NCI-H2227 (cell line): ENCODE measurements at regions not wholly inside any gene's neighbourhood (a gene's known extent, or its start where the extent isn't known, plus 50 kb on each side); places are given as distances from the start of the nearest gene placed in this dataset.

ENCODE experiments used
- DNase-seq: peaks from one replicate; lab custom pipeline; 2025; ENCODE audit not compliant: unreplicated experiment; lab: John Stamatoyannopoulos, UW

- DNase-seq = no peak
These were observed 280.8 kb downstream of the CDH10 start for GRCh38 chr5:24363789-24364481.

GRCh38 chr5:24364711-24365110 lies 280.1 kb downstream of the CDH10 start:
- peak; percentile 6 for DNase-seq

- DNase-seq = no peak
These were observed 279.4 kb downstream of the CDH10 start for GRCh38 chr5:24365406-24365805.

- DNase-seq = no peak
These were observed 277.6 kb downstream of the CDH10 start for GRCh38 chr5:24367216-24367615.

GRCh38 chr5:24368115-24368514 lies 276.7 kb downstream of the CDH10 start:
- no peak for DNase-seq

- no peak for DNase-seq
These were observed 268.6 kb downstream of the CDH10 start for GRCh38 chr5:24376210-24376609.

- DNase-seq = no peak
These were observed 268.2 kb downstream of the CDH10 start for GRCh38 chr5:24376616-24377015.

- DNase-seq = no peak
These were observed 262.8 kb downstream of the CDH10 start for GRCh38 chr5:24381861-24382489.

GRCh38 chr5:24385070-24385469 lies 259.7 kb downstream of the CDH10 start:
- DNase-seq = no peak

- DNase-seq = no peak
These were observed 259.2 kb downstream of the CDH10 start for GRCh38 chr5:24385617-24386016.

- no peak for DNase-seq
These were observed 256.3 kb downstream of the CDH10 start for GRCh38 chr5:24388448-24388847.

- DNase-seq = no peak
These were observed 254.8 kb downstream of the CDH10 start for GRCh38 chr5:24389968-24390367.

- no peak for DNase-seq
These were observed 253.0 kb downstream of the CDH10 start for GRCh38 chr5:24391816-24392215.

GRCh38 chr5:24397601-24398000 lies 247.2 kb downstream of the CDH10 start:
- no peak for DNase-seq

- no peak for DNase-seq
These were observed 243.0 kb downstream of the CDH10 start for GRCh38 chr5:24401773-24402172.

GRCh38 chr5:24407466-24407865 lies 237.3 kb downstream of the CDH10 start:
- DNase-seq = no peak

GRCh38 chr5:24428345-24428744 lies 216.4 kb downstream of the CDH10 start:
- DNase-seq = no peak

- DNase-seq = no peak
These were observed 211.2 kb downstream of the CDH10 start for GRCh38 chr5:24433555-24433954.
